Prostate gland (tissue), 2 donors: ENCODE measurements at regions not wholly inside any gene's neighbourhood (a gene's known extent, or its start where the extent isn't known, plus 50 kb on each side); places are given as distances from the start of the nearest gene placed in this dataset.

Source experiments
- POLR2A ChIP-seq: fragments of 450-650 bp; IDR thresholded peaks from one replicate; pipeline ENCODE4 v1.6.1; 2016; ENCODE audit warnings: antibody characterized with exemption, mild to moderate bottlenecking
- TF ChIP-seq, protein P1 (sequence below), 4 experiments: fragments of 200-600 bp in 2 of 4; fragments of 450-650 bp in 2 of 4; sonication (generic) in 2 of 4; IDR thresholded peaks; 1 replicate in 3 of 4; 2 replicates in 1 of 4; pipeline ENCODE4 v1.5.1; 2016 to 2019; ENCODE audit warnings: antibody characterized with exemption in 4 of 4, mild to moderate bottlenecking in 2 of 4, moderate library complexity in 2 of 4

DNA sequence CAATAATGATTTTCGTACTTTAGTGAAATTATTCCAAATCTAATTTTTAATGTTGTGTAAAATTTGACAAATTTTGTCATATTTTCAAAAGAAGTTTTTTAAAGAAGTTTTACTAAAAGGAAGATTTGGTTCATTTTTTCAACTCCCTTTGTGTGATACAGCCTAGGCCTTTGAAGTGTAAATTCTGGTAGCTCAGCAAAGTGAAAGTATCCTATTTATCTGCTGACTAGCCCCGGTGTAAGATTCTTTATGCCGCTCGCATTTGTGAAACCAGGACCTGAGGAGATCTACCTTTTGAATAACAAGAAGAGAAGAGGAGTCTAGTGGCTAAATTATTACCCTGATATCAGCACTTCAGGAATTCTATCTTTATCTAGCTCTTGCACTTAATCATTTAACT lies 177.4 kb downstream of the JRKL start:
- TF ChIP-seq, protein P1, sequence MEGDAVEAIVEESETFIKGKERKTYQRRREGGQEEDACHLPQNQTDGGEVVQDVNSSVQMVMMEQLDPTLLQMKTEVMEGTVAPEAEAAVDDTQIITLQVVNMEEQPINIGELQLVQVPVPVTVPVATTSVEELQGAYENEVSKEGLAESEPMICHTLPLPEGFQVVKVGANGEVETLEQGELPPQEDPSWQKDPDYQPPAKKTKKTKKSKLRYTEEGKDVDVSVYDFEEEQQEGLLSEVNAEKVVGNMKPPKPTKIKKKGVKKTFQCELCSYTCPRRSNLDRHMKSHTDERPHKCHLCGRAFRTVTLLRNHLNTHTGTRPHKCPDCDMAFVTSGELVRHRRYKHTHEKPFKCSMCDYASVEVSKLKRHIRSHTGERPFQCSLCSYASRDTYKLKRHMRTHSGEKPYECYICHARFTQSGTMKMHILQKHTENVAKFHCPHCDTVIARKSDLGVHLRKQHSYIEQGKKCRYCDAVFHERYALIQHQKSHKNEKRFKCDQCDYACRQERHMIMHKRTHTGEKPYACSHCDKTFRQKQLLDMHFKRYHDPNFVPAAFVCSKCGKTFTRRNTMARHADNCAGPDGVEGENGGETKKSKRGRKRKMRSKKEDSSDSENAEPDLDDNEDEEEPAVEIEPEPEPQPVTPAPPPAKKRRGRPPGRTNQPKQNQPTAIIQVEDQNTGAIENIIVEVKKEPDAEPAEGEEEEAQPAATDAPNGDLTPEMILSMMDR (IDR thresholded peaks at IDR 0.05) = no peak
- no peak for TF ChIP-seq POLR2A
